B cell (primary cell): ENCODE measurements at regions not wholly inside any gene's neighbourhood (a gene's known extent, or its start where the extent isn't known, plus 50 kb on each side); places are given as distances from the start of the nearest gene placed in this dataset.
"Not testable (repeated sequence)": the region's sequence is repeated elsewhere in the genome, so short reads cannot be mapped to it uniquely, and the experiment has no call there.

Source experiments
- ATAC-seq: fragments of 200-7000 bp; cut with Tn5 transposase; one replicate; pipeline ENCODE4 v1.10.0; 2021; ENCODE audit warnings: low read depth, mild to moderate bottlenecking, moderate number of reproducible peaks, moderate library complexity
- CTCF ChIA-PET: fragments of 350-600 bp; sonication (Branson Sonifier 250); formaldehyde crosslinking; loops from one replicate; lab custom pipeline; 2021; ENCODE audit warnings: antibody characterized with exemption, inconsistent platforms; lab: Charles Lee
- POLR2A ChIA-PET: fragments of 350-600 bp; sonication (Branson Sonifier 250); formaldehyde crosslinking; loops from one replicate; lab custom pipeline; 2021; ENCODE audit warnings: antibody characterized with exemption; lab: Charles Lee
- DNase-seq: peaks from one replicate; pipeline ENCODE4 v3.0.0; 2013
- H2AFZ ChIP-seq: 2 replicates; pipeline ENCODE4 v1.6.1; 2012; ENCODE audit warnings: mild to moderate bottlenecking, low read depth, low read length; ENCODE audit not compliant: insufficient read depth, poor library complexity, severe bottlenecking
- H3K27ac ChIP-seq, 2 donors: 1 replicate in 1 of 2; 2 replicates in 1 of 2; pipeline ENCODE4 v1.5.1; 2012 to 2013; ENCODE audit warnings: low read length in 2 of 2, mild to moderate bottlenecking in 2 of 2, moderate library complexity in 1 of 2
- H3K27me3 ChIP-seq, 4 experiments: fragments of 200-600 bp in 1 of 4; sonication (generic) in 1 of 4; replicated peaks in 1 of 4; 1 replicate in 2 of 4; 2 replicates in 2 of 4; pipeline versions ENCODE4 v1.6.1 to v1.7.0; 2013 to 2016; ENCODE audit warnings: low read length in 3 of 4, mild to moderate bottlenecking in 2 of 4, mixed read lengths in 1 of 4, moderate library complexity in 1 of 4; ENCODE audit not compliant: insufficient read depth in 4 of 4, control insufficient read depth in 3 of 4; ENCODE audit errors: control extremely low read depth in 1 of 4
- H3K36me3 ChIP-seq, 2 experiments: replicated peaks in 1 of 2; 1 replicate in 1 of 2; 2 replicates in 1 of 2; pipeline versions ENCODE4 v1.6.1 to v1.7.1; 2013; ENCODE audit warnings: low read length in 1 of 2; ENCODE audit not compliant: insufficient read depth in 2 of 2, control insufficient read depth in 1 of 2; ENCODE audit errors: control extremely low read depth in 1 of 2, extremely low read depth in 1 of 2
- H3K4me1 ChIP-seq, 2 donors: fragments of 200-600 bp in 1 of 2; sonication (generic) in 1 of 2; 1 replicate in 1 of 2; 2 replicates in 1 of 2; pipeline versions ENCODE4 v1.5.1 to v1.6.1; 2013 to 2017; ENCODE audit warnings: low read length in 2 of 2; ENCODE audit not compliant: control insufficient read depth in 2 of 2, insufficient read depth in 2 of 2
- H3K4me2 ChIP-seq: replicated peaks from 2 replicates; pipeline ENCODE3; 2012; ENCODE audit warnings: mild to moderate bottlenecking, low read depth, low read length; ENCODE audit not compliant: poor library complexity, severe bottlenecking
- H3K4me3 ChIP-seq, 5 experiments: fragments of 200-600 bp in 1 of 5; sonication (generic) in 1 of 5; 1 replicate in 3 of 5; 2 replicates in 2 of 5; pipeline versions ENCODE4 v1.5.1 to v1.7.0; 2011 to 2016; ENCODE audit warnings: low read length in 4 of 5, mild to moderate bottlenecking in 4 of 5, low read depth in 2 of 5, control low read depth in 1 of 5, moderate library complexity in 1 of 5; ENCODE audit not compliant: insufficient read depth in 1 of 5; ENCODE audit errors: control extremely low read depth in 1 of 5, extremely low read depth in 1 of 5
- H3K79me2 ChIP-seq: fragments of 200-600 bp; sonication (generic); one replicate; pipeline ENCODE4 v1.6.0; 2016; ENCODE audit warnings: low read length; ENCODE audit not compliant: control insufficient read depth, insufficient read depth
- H3K9ac ChIP-seq: fragments of 200-600 bp; sonication (generic); 2 replicates; pipeline ENCODE4 v1.6.1; 2017; ENCODE audit warnings: mild to moderate bottlenecking, low read length, moderate library complexity
- H3K9me3 ChIP-seq, 3 donors: one replicate each; pipeline versions ENCODE4 v1.6.1 to v1.7.1; 2013; ENCODE audit warnings: low read length in 2 of 3; ENCODE audit not compliant: control insufficient read depth in 2 of 3, insufficient read depth in 1 of 3; ENCODE audit errors: control extremely low read depth in 1 of 3
- H4K20me1 ChIP-seq: 2 replicates; pipeline ENCODE4 v1.6.0; 2012; ENCODE audit warnings: mild to moderate bottlenecking, low read length; ENCODE audit not compliant: insufficient read depth, control insufficient read depth, poor library complexity, severe bottlenecking
- H3K27ac Mint-ChIP-seq: one replicate; pipeline ENCODE4 v1.8.0; 2021; ENCODE audit warnings: mixed read lengths
- H3K27me3 Mint-ChIP-seq: one replicate; pipeline ENCODE4 v1.8.0; 2021; ENCODE audit warnings: mixed read lengths
- H3K4me1 Mint-ChIP-seq: one replicate; pipeline ENCODE4 v1.8.0; 2021; ENCODE audit warnings: mixed read lengths
- H3K4me3 Mint-ChIP-seq: one replicate; pipeline ENCODE4 v1.8.0; 2021; ENCODE audit warnings: mixed read lengths
- H3K9me3 Mint-ChIP-seq: one replicate; pipeline ENCODE4 v1.8.0; 2022; ENCODE audit warnings: mixed read lengths; ENCODE audit not compliant: insufficient read depth
- EZH2 ChIP-seq: IDR thresholded peaks from 2 replicates; pipeline ENCODE4 v1.6.1; 2012; ENCODE audit warnings: borderline replicate concordance, low read depth, mild to moderate bottlenecking, moderate library complexity, low read length; ENCODE audit not compliant: insufficient read depth, poor library complexity, severe bottlenecking
- WGBS: methylation state at CpG from one replicate; pipeline ENCODE4 v1.1.5; 2013; ENCODE audit warnings: missing lambda C conversion rate; ENCODE audit not compliant: insufficient coverage; 5-methylcytosine and 5-hydroxymethylcytosine counted together
- intact Hi-C: fragments of 100-400 bp; cut with micrococcal nuclease; formaldehyde crosslinking; loops from one replicate; pipeline ENCODE4 v1.10.0; 2022
- TF ChIP-seq, protein P1 (sequence below): fragments of 200-600 bp; IDR thresholded peaks from one replicate; pipeline ENCODE4 v1.8.0; 2022; ENCODE audit warnings: antibody characterized with exemption, mild to moderate bottlenecking

GRCh38 chr9:81013191-81013590 lies 676.2 kb downstream of the TLE1 start:
- ATAC-seq, H3K27me3 Mint-ChIP-seq, POLR2A ChIA-PET: not testable (repeated sequence)

DNA sequence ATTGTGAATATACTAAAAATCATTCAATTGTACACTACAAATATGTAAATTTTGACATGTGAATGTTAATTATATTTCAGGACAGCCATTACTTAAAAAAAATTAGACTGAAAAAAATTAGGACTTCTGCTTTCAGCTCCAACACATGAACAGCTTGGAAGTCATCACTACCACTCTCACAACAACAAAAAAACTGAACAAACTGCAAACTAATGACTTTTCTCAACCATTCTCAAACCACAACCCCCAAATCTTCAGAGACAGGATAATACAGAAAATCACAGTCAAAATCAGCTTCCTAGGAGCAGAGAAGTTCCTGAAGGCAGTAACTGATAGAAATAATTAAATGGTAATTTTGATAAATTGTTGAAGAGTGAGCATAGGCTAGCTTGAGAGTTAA lies 686.4 kb downstream of the TLE1 start:
- no peaks in the 10 kb centered on the region for H3K36me3 ChIP-seq
- no peak overlapping the region for H3K27ac ChIP-seq
- Mint-ChIP-seq H3K9me3 (peaks cover 5% of the 10 kb centered on the region), H3K4me1 (no peaks in the 10 kb centered on the region), H3K4me3 (no peak overlapping the region), H3K27me3 (peaks cover 3% of the 10 kb centered on the region), H3K27ac (no peak overlapping the region)
- H3K4me3 ChIP-seq, result no peak overlapping the region
- no peaks in the 10 kb centered on the region for H3K4me1 ChIP-seq
- no peaks in the 10 kb centered on the region for H4K20me1 ChIP-seq
- TF ChIP-seq EZH2, result no peak
- TF ChIP-seq, protein P1, sequence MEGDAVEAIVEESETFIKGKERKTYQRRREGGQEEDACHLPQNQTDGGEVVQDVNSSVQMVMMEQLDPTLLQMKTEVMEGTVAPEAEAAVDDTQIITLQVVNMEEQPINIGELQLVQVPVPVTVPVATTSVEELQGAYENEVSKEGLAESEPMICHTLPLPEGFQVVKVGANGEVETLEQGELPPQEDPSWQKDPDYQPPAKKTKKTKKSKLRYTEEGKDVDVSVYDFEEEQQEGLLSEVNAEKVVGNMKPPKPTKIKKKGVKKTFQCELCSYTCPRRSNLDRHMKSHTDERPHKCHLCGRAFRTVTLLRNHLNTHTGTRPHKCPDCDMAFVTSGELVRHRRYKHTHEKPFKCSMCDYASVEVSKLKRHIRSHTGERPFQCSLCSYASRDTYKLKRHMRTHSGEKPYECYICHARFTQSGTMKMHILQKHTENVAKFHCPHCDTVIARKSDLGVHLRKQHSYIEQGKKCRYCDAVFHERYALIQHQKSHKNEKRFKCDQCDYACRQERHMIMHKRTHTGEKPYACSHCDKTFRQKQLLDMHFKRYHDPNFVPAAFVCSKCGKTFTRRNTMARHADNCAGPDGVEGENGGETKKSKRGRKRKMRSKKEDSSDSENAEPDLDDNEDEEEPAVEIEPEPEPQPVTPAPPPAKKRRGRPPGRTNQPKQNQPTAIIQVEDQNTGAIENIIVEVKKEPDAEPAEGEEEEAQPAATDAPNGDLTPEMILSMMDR, result no peak
- CTCF ChIA-PET, result no interaction called here
- ATAC-seq (no peak), DNase-seq (no peak)
- no peak overlapping the region for H2AFZ ChIP-seq
- intact Hi-C loops, result no loop called here
- H3K79me2 ChIP-seq, result no peaks in the 10 kb centered on the region
- peaks cover 0 to 4% (median 1%) of the 10 kb centered on the region in 4 experiments for H3K27me3 ChIP-seq
- H3K9me3 ChIP-seq, result no peaks in the 10 kb centered on the region
- H3K9ac ChIP-seq, result no peak overlapping the region
- POLR2A ChIA-PET, result no interaction called here
- H3K4me2 ChIP-seq, result no peak overlapping the region

More at GRCh38 chr9:81013191-81013590, 676.2 kb downstream of the TLE1 start:
- H3K79me2 ChIP-seq, H3K27ac Mint-ChIP-seq, H2AFZ ChIP-seq, CTCF ChIA-PET, H3K4me1 ChIP-seq, H3K36me3 ChIP-seq, intact Hi-C loops, H3K9me3 ChIP-seq, H4K20me1 ChIP-seq, DNase-seq, H3K27ac ChIP-seq, H3K4me2 ChIP-seq, H3K4me3 Mint-ChIP-seq, H3K9me3 Mint-ChIP-seq, H3K27me3 ChIP-seq, H3K4me1 Mint-ChIP-seq, H3K4me3 ChIP-seq, H3K9ac ChIP-seq: not testable (repeated sequence)
- WGBS, result no CpG with 5 or more reads among the region's 3 CpGs
